CD4-positive, alpha-beta T cell treated with Interleukin-6 at 100 ng/mL for 8 hours (primary cell): ENCODE measurements at regions not wholly inside any gene's neighbourhood (a gene's known extent, or its start where the extent isn't known, plus 50 kb on each side); places are given as distances from the start of the nearest gene placed in this dataset.

Source experiments
- DNase-seq: peaks from one replicate; pipeline ENCODE4 v3.0.0-alpha.2; 2020; ENCODE audit warnings: mixed read lengths, low spot score

GRCh38 chr2:75278821-75279379 lies 79.6 kb upstream of the TACR1 start:
- DNase-seq = no peak

DNA sequence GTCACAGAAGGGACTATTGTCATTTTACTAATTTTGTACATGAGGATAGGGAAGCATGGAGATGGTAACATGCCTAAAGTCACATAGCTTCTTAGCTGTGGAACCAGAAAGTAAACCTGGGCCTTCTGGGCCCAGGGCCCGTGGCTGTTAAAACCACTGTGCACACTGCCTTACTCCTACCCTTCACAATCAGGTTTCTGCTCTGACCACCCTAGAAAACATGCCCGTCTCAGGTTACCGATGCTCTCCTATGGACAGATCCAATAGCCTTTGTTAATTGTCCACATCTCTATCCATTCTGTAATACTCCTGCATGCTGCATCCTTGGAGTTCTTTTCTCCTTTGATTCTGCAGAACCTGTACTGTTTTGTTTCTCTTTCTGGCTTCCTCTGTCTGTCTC lies 79.0 kb upstream of the TACR1 start:
- no peak for DNase-seq

- no peak for DNase-seq
Measured at GRCh38 chr2:75277111-75277510, 77.8 kb upstream of the TACR1 start.

DNA sequence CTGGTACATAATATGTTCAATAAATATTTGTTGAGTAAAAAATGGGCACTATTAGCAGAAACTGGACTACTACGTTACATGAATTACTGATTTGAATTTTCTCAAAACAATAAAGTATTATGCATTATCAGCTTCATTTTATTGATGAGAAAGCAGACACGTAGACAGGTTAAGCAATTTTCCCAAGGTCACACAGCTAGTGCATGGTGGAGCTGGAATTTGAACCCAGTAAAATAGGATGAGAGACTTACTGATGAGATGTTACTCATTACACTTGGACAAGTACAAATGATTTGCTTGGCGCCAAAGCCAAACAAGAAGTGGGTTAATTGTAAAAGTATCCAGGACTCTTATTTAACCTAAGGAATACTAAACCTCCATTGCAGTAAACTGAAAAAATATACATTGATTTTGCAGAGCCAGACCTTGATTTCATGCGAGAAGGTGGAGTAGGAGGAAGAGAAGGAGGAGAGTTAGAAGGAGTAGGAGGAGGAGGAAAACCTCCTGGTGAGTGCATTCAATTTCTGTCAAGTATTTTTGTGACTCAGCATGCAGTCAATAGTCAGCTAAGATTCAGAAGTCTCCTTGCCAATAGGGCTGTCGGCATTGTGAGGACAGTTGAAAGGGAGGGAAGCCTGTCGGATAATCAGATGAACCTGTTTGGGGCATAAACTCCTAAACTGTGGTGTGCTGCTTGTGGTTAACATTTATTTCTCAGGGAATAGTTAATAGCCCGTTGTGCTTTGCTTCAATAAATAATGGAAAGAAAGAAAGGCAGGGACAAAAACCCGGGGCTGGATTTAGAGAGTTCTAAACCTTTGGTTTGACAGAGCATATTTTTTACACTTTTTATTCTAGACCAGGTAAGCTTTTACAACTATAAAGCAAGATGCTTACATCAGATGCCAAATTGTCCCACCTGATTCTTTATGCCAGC lies 77.0 kb upstream of the TACR1 start:
- DNase-seq = no peak

DNA sequence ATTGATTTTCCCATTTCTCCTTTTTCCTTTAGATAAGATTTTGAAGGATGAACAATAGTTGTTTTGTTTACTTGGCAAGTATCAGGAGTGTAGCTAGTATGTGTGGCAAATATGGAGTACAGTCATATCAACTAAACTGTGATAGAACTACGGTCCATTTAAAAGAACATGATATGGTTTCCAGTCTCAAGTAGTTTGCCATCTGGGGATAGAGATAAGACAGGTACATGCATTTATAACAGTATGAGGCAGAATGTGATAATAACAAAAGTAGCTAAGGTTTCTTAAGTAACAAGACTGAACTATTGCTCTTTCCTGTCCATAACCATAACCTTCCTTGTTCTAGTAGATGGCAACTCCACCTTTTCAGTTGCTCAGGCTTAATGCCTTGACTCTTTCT lies 75.6 kb upstream of the TACR1 start:
- no peak for DNase-seq

DNA sequence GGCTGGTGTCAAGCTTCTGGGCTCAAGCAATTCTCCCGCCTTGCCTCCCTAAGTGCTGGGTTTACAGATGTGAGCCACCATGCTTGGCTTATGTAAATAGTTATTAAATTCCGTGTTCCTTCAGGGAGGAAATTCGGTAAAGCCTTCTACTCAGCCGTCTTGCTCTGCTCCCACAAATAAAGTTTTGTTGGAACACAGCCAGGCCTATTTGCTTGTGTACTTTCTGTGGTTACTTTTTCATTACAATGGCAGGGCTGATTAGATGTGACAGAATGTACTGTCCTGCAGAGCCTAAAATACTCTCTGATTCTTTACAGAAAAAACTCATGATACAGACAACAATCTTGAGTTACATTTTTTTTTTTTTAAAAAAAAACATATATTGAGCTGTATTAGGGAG lies 68.8 kb upstream of the TACR1 start:
- DNase-seq = no peak

DNA sequence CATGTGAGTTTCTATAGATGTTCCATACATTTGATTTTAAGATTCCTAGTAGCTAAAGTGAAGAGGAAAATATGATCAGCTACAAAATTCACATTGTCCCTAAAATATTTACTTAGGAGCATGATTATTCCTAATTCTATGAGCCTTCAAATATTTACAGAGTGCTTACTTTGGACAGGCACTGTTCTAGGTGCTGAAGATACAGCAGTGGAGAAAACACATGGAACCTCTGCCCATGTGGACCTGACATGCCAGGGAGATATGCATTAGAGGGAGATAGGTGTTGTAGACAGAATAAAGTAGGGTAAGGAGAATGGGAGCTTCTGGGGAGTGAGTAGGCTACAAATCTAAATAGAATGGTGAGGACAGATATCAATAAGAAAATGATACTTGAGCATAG lies 62.6 kb upstream of the TACR1 start:
- no peak for DNase-seq

- no peak for DNase-seq
Measured at GRCh38 chr2:75260946-75261345, 61.6 kb upstream of the TACR1 start.

GRCh38 chr2:75258620-75259019 lies 59.3 kb upstream of the TACR1 start:
- DNase-seq = no peak

- no peak for DNase-seq
Measured at GRCh38 chr2:75256485-75256884, 57.2 kb upstream of the TACR1 start.

GRCh38 chr2:75253526-75253925 lies 54.2 kb upstream of the TACR1 start:
- DNase-seq = no peak

DNA sequence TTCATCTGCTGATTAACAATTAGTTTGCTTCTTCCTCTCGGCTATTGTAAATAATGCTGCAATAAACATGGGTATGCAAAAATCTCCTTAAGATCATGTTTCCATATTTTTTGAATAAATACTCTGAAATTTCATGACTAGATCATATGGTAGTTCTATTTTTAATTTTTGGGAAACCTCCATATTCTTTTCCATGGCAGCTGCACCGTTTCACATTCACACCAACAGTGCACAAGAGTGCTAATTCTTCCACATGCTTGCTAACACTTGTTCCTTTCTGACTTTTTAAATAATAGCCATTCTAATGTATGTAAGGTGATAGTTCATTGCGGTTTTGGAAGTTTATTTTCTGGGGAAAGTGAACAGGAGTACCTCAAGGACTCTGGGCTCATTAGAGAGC lies 52.6 kb upstream of the TACR1 start:
- no peak for DNase-seq
